ENCODE measurements at regions not wholly inside any gene's neighbourhood (a gene's known extent, or its start where the extent isn't known, plus 50 kb on each side); places are given as distances from the start of the nearest gene placed in this dataset.

GRCh38 chr10:2972810-2973209 is 94.5 kb upstream of the PFKP start:
- TF ChIP-seq CTCF (IDR thresholded peaks at IDR 0.05; ENCODE audit: poor library complexity), result no peak
- TF ChIP-seq EZH2phosphoT487 (IDR thresholded peaks at IDR 0.05; ENCODE audit: low read depth, severe bottlenecking, unreplicated experiment), result no peak
